HCT116 (cell line): ENCODE measurements at regions not wholly inside any gene's neighbourhood (a gene's known extent, or its start where the extent isn't known, plus 50 kb on each side); places are given as distances from the start of the nearest gene placed in this dataset.

Experiments used
- ATAC-seq: fragments of 200-7000 bp; cut with Tn5 transposase; 2 replicates; pipeline ENCODE4 v1.9.1; 2020; ENCODE audit warnings: mild to moderate bottlenecking, moderate library complexity
- BruUV-seq: library from RNA; stranded (reverse); fragments of 400-500 nt; replicated peaks from 2 replicates; lab custom pipeline; 2021; lab: Mats Ljungman, UMichigan
- CTCF ChIA-PET: fragments of 300-600 bp; sonication (Branson Sonifier 250); formaldehyde crosslinking; loops from one replicate; lab custom pipeline; 2021; ENCODE audit warnings: antibody characterized with exemption; lab: Charles Lee
- POLR2A ChIA-PET: fragments of 300-600, 350-600 bp; sonication (Branson Sonifier 250); formaldehyde crosslinking; loops from one replicate; lab custom pipeline; 2021; ENCODE audit warnings: antibody characterized with exemption; lab: Charles Lee
- RAD21 ChIA-PET, 2 experiments: fragments of 300-600 bp; sonication (Branson Sonifier 250); formaldehyde crosslinking; loops; one replicate each; lab custom pipeline; 2023; ENCODE audit warnings: low total read pairs in 2 of 2; ENCODE audit not compliant: uncharacterized antibody in 2 of 2, unreplicated experiment in 2 of 2, low non-redundant PET in 1 of 2; lab: Charles Lee
- DNase-seq: peaks from one replicate; pipeline ENCODE4 v3.0.0-alpha.2; 2010; ENCODE audit warnings: low read depth, low spot score
- H2AFZ ChIP-seq: fragments of 200-600 bp; shearing (Covaris generic), sonication (generic); 2 replicates; pipeline ENCODE4 v1.6.1; 2017; ENCODE audit warnings: low read depth, mixed run types, mixed read lengths, antibody characterized with exemption, low read length; ENCODE audit not compliant: poor library complexity, severe bottlenecking
- H3K27ac ChIP-seq: 2 replicates; pipeline ENCODE4 v1.5.1; 2012; ENCODE audit warnings: low read depth, low read length
- H3K27me3 ChIP-seq: fragments of 200-600 bp; sonication (generic); 2 replicates; pipeline ENCODE4 v1.6.1; 2016; ENCODE audit warnings: mixed run types, low read length, mixed read lengths; ENCODE audit not compliant: insufficient read depth
- H3K36me3 ChIP-seq, 2 experiments: fragments of 200-500 bp in 1 of 2; fragments of 200-600 bp in 1 of 2; sonication (Bioruptor generic) in 1 of 2; sonication (generic) in 1 of 2; 2 replicates each; pipeline versions ENCODE4 v1.5.1 to v1.6.1; 2014 to 2016; ENCODE audit warnings: low read length in 2 of 2, inconsistent platforms in 1 of 2, mixed read lengths in 1 of 2, mixed run types in 1 of 2; ENCODE audit not compliant: insufficient read depth in 2 of 2, control insufficient read depth in 1 of 2
- H3K4me1 ChIP-seq, 2 experiments: fragments of 200-600 bp in 1 of 2; sonication (generic) in 1 of 2; 2 replicates each; pipeline versions ENCODE4 v1.5.1 to v1.6.1; 2012 to 2017; ENCODE audit warnings: low read length in 2 of 2, inconsistent platforms in 1 of 2, mild to moderate bottlenecking in 1 of 2, mixed read lengths in 1 of 2, mixed run types in 1 of 2, moderate library complexity in 1 of 2; ENCODE audit not compliant: insufficient read depth in 2 of 2, control insufficient read depth in 1 of 2
- H3K4me2 ChIP-seq: fragments of 200-600 bp; sonication (generic); 2 replicates; pipeline ENCODE4 v1.6.1; 2017; ENCODE audit warnings: mixed run types, low read length, mixed read lengths
- H3K4me3 ChIP-seq, 2 experiments: fragments of 200-600 bp in 1 of 2; sonication (generic) in 1 of 2; replicated peaks in 1 of 2; 2 replicates each; pipeline ENCODE4 v1.5.1; 2011 to 2016; ENCODE audit warnings: low read length in 2 of 2, control low read depth in 1 of 2, low read depth in 1 of 2, mild to moderate bottlenecking in 1 of 2, mixed read lengths in 1 of 2, mixed run types in 1 of 2
- H3K79me2 ChIP-seq: fragments of 200-600 bp; sonication (generic); 2 replicates; pipeline ENCODE4 v1.6.1; 2017; ENCODE audit warnings: mild to moderate bottlenecking, mixed run types, low read length, moderate library complexity, mixed read lengths; ENCODE audit not compliant: insufficient read depth
- H3K9ac ChIP-seq: fragments of 200-600 bp; sonication (generic); 2 replicates; pipeline ENCODE4 v1.6.1; 2016; ENCODE audit warnings: low read length, mixed read lengths
- H3K9me2 ChIP-seq: fragments of 200-600 bp; sonication (generic), shearing (Covaris generic); 2 replicates; pipeline ENCODE4 v1.6.1; 2017; ENCODE audit warnings: mixed run types, mild to moderate bottlenecking, moderate library complexity; ENCODE audit not compliant: insufficient read depth
- H3K9me3 ChIP-seq, 2 experiments: fragments of 200-500 bp in 1 of 2; fragments of 200-600 bp in 1 of 2; sonication (Bioruptor generic) in 1 of 2; sonication (generic) in 1 of 2; 2 replicates each; pipeline ENCODE4 v1.6.1; 2014 to 2017; ENCODE audit warnings: low read length in 2 of 2, mixed read lengths in 2 of 2, inconsistent platforms in 1 of 2, low read depth in 1 of 2, mild to moderate bottlenecking in 1 of 2, mixed run types in 1 of 2, moderate library complexity in 1 of 2; ENCODE audit not compliant: control insufficient read depth in 1 of 2, insufficient read depth in 1 of 2
- H4K20me1 ChIP-seq: fragments of 200-600 bp; sonication (generic), shearing (Covaris generic); 2 replicates; pipeline ENCODE4 v1.6.1; 2017; ENCODE audit warnings: mixed run types, mild to moderate bottlenecking, moderate library complexity; ENCODE audit not compliant: insufficient read depth
- ATF3 ChIP-seq: IDR thresholded peaks from 2 replicates; pipeline ENCODE4 v1.6.1; 2012
- CBX3 ChIP-seq: IDR thresholded peaks from 2 replicates; pipeline ENCODE4 v1.6.1; 2012; ENCODE audit warnings: low read depth
- CEBPB ChIP-seq: IDR thresholded peaks from 2 replicates; pipeline ENCODE4 v1.6.1; 2012; ENCODE audit warnings: low read depth
- EGR1 ChIP-seq: IDR thresholded peaks from 2 replicates; pipeline ENCODE4 v1.6.1; 2012; ENCODE audit warnings: low read depth
- ELF1 ChIP-seq: IDR thresholded peaks from 2 replicates; pipeline ENCODE4 v1.6.1; 2012; ENCODE audit warnings: low read depth, borderline replicate concordance
- EZH2 ChIP-seq: fragments of 200-600 bp; sonication (generic); IDR thresholded peaks from 2 replicates; pipeline ENCODE4 v1.6.1; 2017; ENCODE audit warnings: antibody characterized with exemption, mixed run types
- EZH2phosphoT487 ChIP-seq: fragments of 200-600 bp; IDR thresholded peaks from 2 replicates; pipeline ENCODE4 v1.6.1; 2018; ENCODE audit warnings: antibody characterized with exemption, borderline replicate concordance
- FOSL1 ChIP-seq: IDR thresholded peaks from 2 replicates; pipeline ENCODE4 v1.6.1; 2012; ENCODE audit warnings: low read depth
- POLR2AphosphoS5 ChIP-seq: IDR thresholded peaks from 2 replicates; pipeline ENCODE4 v1.6.1; 2011; ENCODE audit warnings: mild to moderate bottlenecking, low read depth, low read length, moderate library complexity
- RAD21 ChIP-seq: IDR thresholded peaks from 2 replicates; pipeline ENCODE4 v1.6.1; 2012; ENCODE audit warnings: low read depth, mild to moderate bottlenecking
- SIN3A ChIP-seq: IDR thresholded peaks from 2 replicates; pipeline ENCODE4 v1.6.1; 2012; ENCODE audit warnings: low read depth
- SP1 ChIP-seq: IDR thresholded peaks from 2 replicates; pipeline ENCODE4 v1.6.1; 2012; ENCODE audit warnings: low read depth
- SRF ChIP-seq: IDR thresholded peaks from 2 replicates; pipeline ENCODE4 v1.6.1; 2012; ENCODE audit warnings: low read depth
- TCF7L2 ChIP-seq: IDR thresholded peaks from 2 replicates; pipeline ENCODE4 v1.7.0; 2011; ENCODE audit warnings: borderline replicate concordance, inconsistent platforms; ENCODE audit not compliant: insufficient read depth, insufficient read length; ENCODE audit errors: extremely low read depth
- YY1 ChIP-seq: IDR thresholded peaks from 2 replicates; pipeline ENCODE4 v1.6.1; 2011; ENCODE audit warnings: low read length, low read depth, moderate library complexity, mild to moderate bottlenecking; ENCODE audit not compliant: insufficient replicate concordance; ENCODE audit errors: extremely low read depth
- ZFX ChIP-seq: fragments of 450-650 bp; IDR thresholded peaks from 2 replicates; pipeline ENCODE4 v1.6.1; 2017
- intact Hi-C: fragments of 100-400 bp; cut with micrococcal nuclease; formaldehyde crosslinking; loops from 2 replicates; pipeline ENCODE4 v1.10.0; 2022
- TF ChIP-seq, protein P1 (sequence below): IDR thresholded peaks from 2 replicates; pipeline ENCODE4 v1.6.1; 2012; ENCODE audit warnings: low read depth
- TF ChIP-seq, protein P2 (sequence below): IDR thresholded peaks from 2 replicates; pipeline ENCODE4 v1.6.1; 2011; ENCODE audit warnings: mild to moderate bottlenecking, low read length, moderate library complexity; ENCODE audit not compliant: insufficient replicate concordance; ENCODE audit errors: extremely low read depth

DNA sequence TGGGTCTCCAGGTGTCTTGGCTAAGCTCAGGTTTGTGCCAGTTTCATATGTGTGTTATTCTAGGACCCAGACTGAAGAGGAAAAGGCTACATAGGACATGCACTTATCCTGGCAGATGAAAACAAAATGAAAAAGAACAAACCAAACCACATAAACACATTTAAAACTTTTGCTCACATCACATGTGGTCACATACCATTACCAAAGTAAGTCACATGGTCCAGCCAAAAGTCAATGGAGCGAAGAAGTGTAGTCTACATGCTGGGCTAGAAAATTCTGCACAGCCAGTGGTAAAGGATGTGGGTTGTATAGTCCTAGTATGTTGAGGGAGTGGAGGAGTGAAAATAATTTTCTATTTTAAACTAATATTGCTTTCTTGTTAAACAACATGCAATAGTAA, 437.5 kb downstream of the BTBD3 start:
- no peak overlapping the region for H2AFZ ChIP-seq
- no peaks in the 10 kb centered on the region for H3K4me1 ChIP-seq
- ChIA-PET CTCF (no interaction called here), POLR2A (no interaction called here), RAD21 (no interaction called here)
- no peak for DNase-seq
- H3K36me3 ChIP-seq, result no peaks in the 10 kb centered on the region
- intact Hi-C loops, result no loop called here
- no peaks in the 10 kb centered on the region for H4K20me1 ChIP-seq
- H3K9ac ChIP-seq, result no peak overlapping the region
- H3K79me2 ChIP-seq, result no peaks in the 10 kb centered on the region
- H3K27me3 ChIP-seq, result no peaks in the 10 kb centered on the region
- peaks cover 17 to 31% of the 10 kb centered on the region in 2 experiments; a peak in 2 of 4 replicates for H3K9me3 ChIP-seq
- BruUV-seq, result no TSS peak
- no peak overlapping the region for H3K4me2 ChIP-seq
- TF ChIP-seq SRF, result no peak
- no peak for TF ChIP-seq SP1
- no peak for TF ChIP-seq CBX3
- no peak for TF ChIP-seq EZH2phosphoT487
- TF ChIP-seq EGR1, result no peak
- no peak for TF ChIP-seq ELF1
- no peak for TF ChIP-seq SIN3A
- TF ChIP-seq CEBPB, result no peak
- no peak for TF ChIP-seq TCF7L2
- no peak for TF ChIP-seq YY1
- no peak for TF ChIP-seq FOSL1
- TF ChIP-seq ATF3, result no peak
- no peak for TF ChIP-seq ZFX
- TF ChIP-seq EZH2, result no peak
- TF ChIP-seq RAD21, result no peak
- TF ChIP-seq POLR2AphosphoS5, result no peak
- TF ChIP-seq, protein P1, sequence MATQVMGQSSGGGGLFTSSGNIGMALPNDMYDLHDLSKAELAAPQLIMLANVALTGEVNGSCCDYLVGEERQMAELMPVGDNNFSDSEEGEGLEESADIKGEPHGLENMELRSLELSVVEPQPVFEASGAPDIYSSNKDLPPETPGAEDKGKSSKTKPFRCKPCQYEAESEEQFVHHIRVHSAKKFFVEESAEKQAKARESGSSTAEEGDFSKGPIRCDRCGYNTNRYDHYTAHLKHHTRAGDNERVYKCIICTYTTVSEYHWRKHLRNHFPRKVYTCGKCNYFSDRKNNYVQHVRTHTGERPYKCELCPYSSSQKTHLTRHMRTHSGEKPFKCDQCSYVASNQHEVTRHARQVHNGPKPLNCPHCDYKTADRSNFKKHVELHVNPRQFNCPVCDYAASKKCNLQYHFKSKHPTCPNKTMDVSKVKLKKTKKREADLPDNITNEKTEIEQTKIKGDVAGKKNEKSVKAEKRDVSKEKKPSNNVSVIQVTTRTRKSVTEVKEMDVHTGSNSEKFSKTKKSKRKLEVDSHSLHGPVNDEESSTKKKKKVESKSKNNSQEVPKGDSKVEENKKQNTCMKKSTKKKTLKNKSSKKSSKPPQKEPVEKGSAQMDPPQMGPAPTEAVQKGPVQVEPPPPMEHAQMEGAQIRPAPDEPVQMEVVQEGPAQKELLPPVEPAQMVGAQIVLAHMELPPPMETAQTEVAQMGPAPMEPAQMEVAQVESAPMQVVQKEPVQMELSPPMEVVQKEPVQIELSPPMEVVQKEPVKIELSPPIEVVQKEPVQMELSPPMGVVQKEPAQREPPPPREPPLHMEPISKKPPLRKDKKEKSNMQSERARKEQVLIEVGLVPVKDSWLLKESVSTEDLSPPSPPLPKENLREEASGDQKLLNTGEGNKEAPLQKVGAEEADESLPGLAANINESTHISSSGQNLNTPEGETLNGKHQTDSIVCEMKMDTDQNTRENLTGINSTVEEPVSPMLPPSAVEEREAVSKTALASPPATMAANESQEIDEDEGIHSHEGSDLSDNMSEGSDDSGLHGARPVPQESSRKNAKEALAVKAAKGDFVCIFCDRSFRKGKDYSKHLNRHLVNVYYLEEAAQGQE, result no peak
- TF ChIP-seq, protein P2, sequence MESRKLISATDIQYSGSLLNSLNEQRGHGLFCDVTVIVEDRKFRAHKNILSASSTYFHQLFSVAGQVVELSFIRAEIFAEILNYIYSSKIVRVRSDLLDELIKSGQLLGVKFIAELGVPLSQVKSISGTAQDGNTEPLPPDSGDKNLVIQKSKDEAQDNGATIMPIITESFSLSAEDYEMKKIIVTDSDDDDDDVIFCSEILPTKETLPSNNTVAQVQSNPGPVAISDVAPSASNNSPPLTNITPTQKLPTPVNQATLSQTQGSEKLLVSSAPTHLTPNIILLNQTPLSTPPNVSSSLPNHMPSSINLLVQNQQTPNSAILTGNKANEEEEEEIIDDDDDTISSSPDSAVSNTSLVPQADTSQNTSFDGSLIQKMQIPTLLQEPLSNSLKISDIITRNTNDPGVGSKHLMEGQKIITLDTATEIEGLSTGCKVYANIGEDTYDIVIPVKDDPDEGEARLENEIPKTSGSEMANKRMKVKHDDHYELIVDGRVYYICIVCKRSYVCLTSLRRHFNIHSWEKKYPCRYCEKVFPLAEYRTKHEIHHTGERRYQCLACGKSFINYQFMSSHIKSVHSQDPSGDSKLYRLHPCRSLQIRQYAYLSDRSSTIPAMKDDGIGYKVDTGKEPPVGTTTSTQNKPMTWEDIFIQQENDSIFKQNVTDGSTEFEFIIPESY, result no peak
- H3K27ac ChIP-seq, result no peak overlapping the region
- H3K4me3 ChIP-seq, result no peak overlapping the region
- ATAC-seq, result no peak
- no peaks in the 10 kb centered on the region for H3K9me2 ChIP-seq
